Neuronal stem cell (in vitro differentiated cells): ENCODE measurements at regions not wholly inside any gene's neighbourhood (a gene's known extent, or its start where the extent isn't known, plus 50 kb on each side); places are given as distances from the start of the nearest gene placed in this dataset.
A peak's percentile ranks its signal among the peaks of the same experiment; 100 is the strongest.

Experiments used
- DNase-seq: peaks from one replicate; pipeline ENCODE4 v3.0.0-alpha.2; 2013; ENCODE audit warnings: low spot score
- H2AFZ ChIP-seq: one replicate; pipeline ENCODE4 v1.6.1; 2013; ENCODE audit warnings: mild to moderate bottlenecking, low read length, inconsistent platforms
- H2AK5ac ChIP-seq: 2 replicates; pipeline ENCODE4 v1.6.1; 2013; ENCODE audit warnings: low read depth, mild to moderate bottlenecking, inconsistent platforms, low read length, moderate library complexity, mixed read lengths
- H2BK120ac ChIP-seq: 2 replicates; pipeline ENCODE4 v1.6.1; 2013; ENCODE audit warnings: low read depth, mild to moderate bottlenecking, inconsistent platforms, low read length, moderate library complexity, mixed read lengths
- H2BK12ac ChIP-seq: one replicate; pipeline ENCODE4 v1.6.1; 2013; ENCODE audit warnings: low read length, inconsistent platforms
- H2BK15ac ChIP-seq: 2 replicates; pipeline ENCODE4 v1.6.1; 2013; ENCODE audit warnings: mild to moderate bottlenecking, low read length, inconsistent platforms, mixed read lengths
- H2BK5ac ChIP-seq: one replicate; pipeline ENCODE4 v1.6.1; 2013; ENCODE audit warnings: inconsistent platforms, mild to moderate bottlenecking, low read length, moderate library complexity
- H3K14ac ChIP-seq: one replicate; pipeline ENCODE4 v1.6.1; 2013; ENCODE audit warnings: low read length, inconsistent platforms
- H3K18ac ChIP-seq: 2 replicates; pipeline ENCODE4 v1.6.1; 2013; ENCODE audit warnings: low read length, inconsistent platforms
- H3K23ac ChIP-seq: 2 replicates; pipeline ENCODE4 v1.6.1; 2013; ENCODE audit warnings: low read depth, mild to moderate bottlenecking, mixed read lengths, low read length, inconsistent platforms; ENCODE audit not compliant: poor library complexity
- H3K27ac ChIP-seq: replicated peaks from 3 replicates; pipeline ENCODE4 v1.5.1; 2013; ENCODE audit warnings: low read length, inconsistent platforms
- H3K27me3 ChIP-seq, 3 experiments: 2 replicates each; pipeline ENCODE4 v1.6.1; 2013; ENCODE audit warnings: low read length in 3 of 3, mild to moderate bottlenecking in 2 of 3, inconsistent platforms in 1 of 3, low read depth in 1 of 3, mixed read lengths in 1 of 3, moderate library complexity in 1 of 3; ENCODE audit not compliant: control insufficient read depth in 3 of 3, insufficient read depth in 3 of 3
- H3K36me3 ChIP-seq, 2 donors: replicated peaks in 1 of 2; 2 replicates each; pipeline ENCODE4 v1.6.1; 2013; ENCODE audit warnings: low read length in 2 of 2; ENCODE audit not compliant: control insufficient read depth in 2 of 2, insufficient read depth in 2 of 2
- H3K4ac ChIP-seq: 2 replicates; pipeline ENCODE4 v1.6.1; 2013; ENCODE audit warnings: inconsistent platforms, mild to moderate bottlenecking, low read length, moderate library complexity
- H3K4me1 ChIP-seq, 2 donors: 1 replicate in 1 of 2; 2 replicates in 1 of 2; pipeline ENCODE4 v1.6.1; 2013; ENCODE audit warnings: low read length in 2 of 2, low read depth in 1 of 2; ENCODE audit not compliant: control insufficient read depth in 2 of 2, insufficient read depth in 1 of 2
- H3K4me2 ChIP-seq: one replicate; pipeline ENCODE4 v1.6.1; 2013; ENCODE audit warnings: mild to moderate bottlenecking, low read length, inconsistent platforms; ENCODE audit not compliant: insufficient read depth, poor library complexity, severe bottlenecking
- H3K4me3 ChIP-seq, 2 donors: 2 replicates each; pipeline ENCODE4 v1.5.1; 2013; ENCODE audit warnings: low read length in 2 of 2, mild to moderate bottlenecking in 2 of 2, inconsistent platforms in 1 of 2, moderate library complexity in 1 of 2
- H3K79me1 ChIP-seq: one replicate; pipeline ENCODE4 v1.6.1; 2013; ENCODE audit warnings: low read depth, mild to moderate bottlenecking, inconsistent platforms, low read length, moderate library complexity
- H3K9ac ChIP-seq: one replicate; pipeline ENCODE4 v1.6.1; 2013; ENCODE audit warnings: mild to moderate bottlenecking, low read depth, low read length, inconsistent platforms; ENCODE audit not compliant: poor library complexity
- H3K9me3 ChIP-seq, 2 donors: replicated peaks in 1 of 2; 2 replicates each; pipeline versions ENCODE3 to v1.6.1; 2013; ENCODE audit warnings: low read length in 2 of 2, mild to moderate bottlenecking in 2 of 2, inconsistent platforms in 1 of 2, low read depth in 1 of 2, mixed read lengths in 1 of 2, moderate library complexity in 1 of 2; ENCODE audit not compliant: control insufficient read depth in 2 of 2, insufficient read depth in 1 of 2
- H4K8ac ChIP-seq: one replicate; pipeline ENCODE4 v1.6.1; 2013; ENCODE audit warnings: low read depth, mild to moderate bottlenecking, inconsistent platforms, low read length, moderate library complexity
- H4K91ac ChIP-seq: one replicate; pipeline ENCODE4 v1.6.1; 2013; ENCODE audit warnings: low read length, low read depth, mild to moderate bottlenecking, inconsistent platforms; ENCODE audit not compliant: poor library complexity
- WGBS, 2 donors: extraction: QIAGEN DNeasy Blood & Tissue Kit; methylation state at CpG; one replicate each; pipeline ENCODE4 v1.1.7; 2013; ENCODE audit warnings: missing lambda C conversion rate in 2 of 2, mixed read lengths in 1 of 2; ENCODE audit not compliant: insufficient read length in 2 of 2, insufficient replicate concordance in 1 of 2; ENCODE audit errors: extremely low coverage in 2 of 2; 5-methylcytosine and 5-hydroxymethylcytosine counted together

- Histone ChIP-seq H3K27ac (no peak overlapping the region), H2BK12ac (no peak overlapping the region), H3K4me3 (no peak overlapping the region), H3K18ac (no peak overlapping the region), H4K91ac (no peak overlapping the region), H3K9ac (no peak overlapping the region), H4K8ac (no peak overlapping the region), H2BK15ac (no peak overlapping the region), H3K36me3 (no peaks in the 10 kb centered on the region), H2AFZ (no peak overlapping the region), H3K27me3 (no peaks in the 10 kb centered on the region), H3K14ac (no peak overlapping the region), H3K4me2 (no peak overlapping the region), H3K4ac (no peak overlapping the region), H3K79me1 (no peaks in the 10 kb centered on the region), H3K23ac (no peak overlapping the region), H3K4me1 (no peaks in the 10 kb centered on the region), H2BK5ac (no peak overlapping the region), H2AK5ac (no peak overlapping the region), H2BK120ac (no peak overlapping the region), H3K9me3 (no peaks in the 10 kb centered on the region)
- WGBS, 2 donors = no CpG with 5 or more reads among the region's 4 CpGs
- DNase-seq = no peak
These were observed 548.5 kb downstream of the MTRR start for GRCh38 chr5:8417316-8418048.

- Histone ChIP-seq H3K27me3 (no peaks in the 10 kb centered on the region), H3K4me1 (no peaks in the 10 kb centered on the region), H3K23ac (no peak overlapping the region), H3K4ac (no peak overlapping the region), H2AFZ (no peak overlapping the region), H2BK120ac (no peak overlapping the region), H4K91ac (no peak overlapping the region), H3K9ac (no peak overlapping the region), H3K79me1 (no peaks in the 10 kb centered on the region), H3K36me3 (no peaks in the 10 kb centered on the region), H2BK15ac (no peak overlapping the region), H3K27ac (no peak overlapping the region), H3K18ac (no peak overlapping the region), H3K14ac (no peak overlapping the region), H2AK5ac (no peak overlapping the region), H3K9me3 (no peaks in the 10 kb centered on the region), H3K4me3 (no peak overlapping the region), H4K8ac (no peak overlapping the region), H2BK12ac (no peak overlapping the region), H2BK5ac (no peak overlapping the region), H3K4me2 (no peak overlapping the region)
- no CpG with 5 or more reads among the region's 3 CpGs for WGBS, 2 donors
- no peak for DNase-seq
These were observed 549.1 kb downstream of the MTRR start for GRCh38 chr5:8418049-8418426.

- Histone ChIP-seq H3K27me3 (no peaks in the 10 kb centered on the region), H3K4me2 (no peak overlapping the region), H2AFZ (no peak overlapping the region), H3K9me3 (peaks cover 0 to 1% of the 10 kb centered on the region in 2 donors), H3K4me1 (peaks cover 0 to 2% of the 10 kb centered on the region in 2 donors), H3K79me1 (no peaks in the 10 kb centered on the region), H3K4me3 (no peak overlapping the region), H2BK120ac (peak overlapping the region; percentile 81), H2BK12ac (peak overlapping the region; percentile 53), H2AK5ac (peak overlapping the region; percentile 79), H3K36me3 (no peaks in the 10 kb centered on the region), H3K4ac (no peak overlapping the region), H3K23ac (peak overlapping the region; percentile 73), H4K8ac (peak overlapping the region; percentile 17), H2BK15ac (peak overlapping the region; percentile 95), H3K27ac (no peak overlapping the region), H3K9ac (no peak overlapping the region), H2BK5ac (no peak overlapping the region), H3K18ac (peak overlapping the region; percentile 89), H3K14ac (peak overlapping the region; percentile 97), H4K91ac (no peak overlapping the region)
- WGBS, 2 donors = no CpG with 5 or more reads among the region's 24 CpGs
- no peak for DNase-seq
These were observed 561.1 kb downstream of the MTRR start for GRCh38 chr5:8429778-8430758.

- no peaks in the 10 kb centered on the region for H3K9me3 ChIP-seq
- no CpG with 5 or more reads among the region's 2 CpGs for WGBS, 2 donors
- H3K36me3 ChIP-seq = no peaks in the 10 kb centered on the region
These were observed 565.6 kb downstream of the MTRR start for GRCh38 chr5:8434501-8434900.

More at GRCh38 chr5:8434501-8434900, 565.6 kb downstream of the MTRR start:
- H3K23ac ChIP-seq = no peak overlapping the region
- no peak overlapping the region for H3K14ac ChIP-seq
- no peak overlapping the region for H3K4me3 ChIP-seq
- no peaks in the 10 kb centered on the region for H3K79me1 ChIP-seq
- no peak overlapping the region for H3K18ac ChIP-seq
- no peak overlapping the region for H2BK5ac ChIP-seq
- no peak for DNase-seq
- no peak overlapping the region for H2AK5ac ChIP-seq
- H3K27me3 ChIP-seq = no peaks in the 10 kb centered on the region
- no peak overlapping the region for H3K9ac ChIP-seq
- H3K4ac ChIP-seq = no peak overlapping the region
- H2BK120ac ChIP-seq = no peak overlapping the region
- H3K27ac ChIP-seq = no peak overlapping the region
- no peak overlapping the region for H2AFZ ChIP-seq
- H3K4me1 ChIP-seq = peaks cover 0 to 2% of the 10 kb centered on the region in 2 donors
- no peak overlapping the region for H4K91ac ChIP-seq
- no peak overlapping the region for H2BK12ac ChIP-seq
- H3K4me2 ChIP-seq = no peak overlapping the region
- H2BK15ac ChIP-seq = no peak overlapping the region
- no peak overlapping the region for H4K8ac ChIP-seq
